ENCODE measurements at regions not wholly inside any gene's neighbourhood (a gene's known extent, or its start where the extent isn't known, plus 50 kb on each side); places are given as distances from the start of the nearest gene placed in this dataset.

DNA sequence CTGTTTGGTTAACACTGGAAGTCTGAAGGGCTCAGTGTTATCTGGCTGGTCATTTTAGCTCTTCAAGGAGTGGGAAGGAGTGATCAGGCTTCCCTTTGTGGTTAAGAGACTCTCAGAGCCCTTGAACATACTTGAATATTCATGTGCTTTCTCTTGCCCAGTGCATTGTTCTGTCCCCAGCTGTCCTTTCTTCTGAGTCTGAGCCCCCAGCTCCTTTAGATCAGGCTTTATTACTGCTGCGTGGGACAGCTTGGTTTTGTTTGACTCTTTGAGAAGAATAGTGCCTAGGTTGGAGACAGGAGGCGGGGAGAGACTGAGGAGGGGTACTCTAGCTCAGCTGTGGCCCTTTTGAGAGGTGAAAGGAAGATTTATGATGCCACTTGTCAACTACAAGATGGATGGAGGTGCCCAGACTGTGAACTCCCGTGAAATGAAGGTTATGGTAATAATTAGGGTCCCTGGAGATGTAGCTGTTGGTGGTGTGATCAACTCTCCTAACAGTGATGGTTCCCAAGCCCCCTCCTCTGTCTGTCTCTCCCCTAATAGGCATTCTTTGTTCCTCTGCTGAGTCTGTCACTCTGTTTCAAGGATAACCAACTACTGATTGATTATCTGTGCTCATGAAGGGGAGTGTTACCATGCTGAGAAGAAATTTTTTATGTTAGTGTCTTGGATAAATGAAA lies 83.1 kb upstream of the GLRA1 start:
- DNase-seq = no peak

DNA sequence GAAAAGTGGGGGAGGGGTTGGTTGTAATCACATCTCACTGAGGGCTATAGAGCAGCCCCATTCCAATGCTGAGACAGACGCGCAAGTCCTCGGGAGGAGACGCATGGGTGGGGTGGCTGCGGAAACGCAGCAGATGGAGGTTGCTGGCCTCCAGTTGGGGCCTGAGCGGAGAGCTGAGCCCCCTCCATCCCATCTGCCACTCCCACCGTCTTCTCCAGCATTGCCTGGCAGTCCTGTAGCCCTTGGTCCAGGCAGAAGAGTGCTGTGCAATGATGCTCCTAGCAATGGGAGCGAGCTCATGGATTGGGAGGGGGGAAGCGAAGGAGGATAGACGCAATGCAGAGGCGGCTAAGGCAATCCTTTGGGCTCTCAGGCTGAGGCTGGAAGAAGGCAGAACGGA lies 79.4 kb upstream of the GLRA1 start:
- DNase-seq = no peak

All from NCI-H526 treated with DMSO at 0.1 percent for 48 hours (cell line).